CD4-positive, alpha-beta T cell (primary cell): ENCODE measurements at regions not wholly inside any gene's neighbourhood (a gene's known extent, or its start where the extent isn't known, plus 50 kb on each side); places are given as distances from the start of the nearest gene placed in this dataset.

Experiments used
- ATAC-seq: fragments of 200-7000 bp; cut with Tn5 transposase; one replicate; pipeline ENCODE4 v1.10.0; 2022; ENCODE audit warnings: mild to moderate bottlenecking; ENCODE audit not compliant: poor library complexity
- CTCF ChIA-PET: fragments of 350-600 bp; sonication (Branson Sonifier 250); formaldehyde crosslinking; loops from one replicate; lab custom pipeline; 2021; ENCODE audit warnings: antibody characterized with exemption, inconsistent platforms; lab: Charles Lee
- POLR2A ChIA-PET: fragments of 350-600 bp; sonication (Branson Sonifier 250); formaldehyde crosslinking; loops from one replicate; lab custom pipeline; 2021; ENCODE audit warnings: antibody characterized with exemption, inconsistent platforms; lab: Charles Lee
- DNase-seq, 14 experiments: peaks; one replicate each; pipeline ENCODE4 v3.0.0-alpha.2; 2013 to 2020; ENCODE audit warnings: mixed read lengths in 2 of 14
- H3K27ac ChIP-seq, 2 donors: one replicate each; pipeline versions ENCODE4 v1.5.1 to v1.7.0; 2013; ENCODE audit warnings: low read length in 2 of 2, low read depth in 1 of 2, mild to moderate bottlenecking in 1 of 2
- H3K27me3 ChIP-seq, 2 experiments: 1 replicate in 1 of 2; 2 replicates in 1 of 2; pipeline versions ENCODE4 v1.6.1 to v1.7.0; 2013; ENCODE audit warnings: low read length in 2 of 2, control low read depth in 1 of 2, mild to moderate bottlenecking in 1 of 2, moderate library complexity in 1 of 2; ENCODE audit not compliant: insufficient read depth in 2 of 2, control insufficient read depth in 1 of 2
- H3K36me3 ChIP-seq: one replicate; pipeline ENCODE4 v1.6.1; 2013; ENCODE audit warnings: low read length, control low read depth; ENCODE audit not compliant: insufficient read depth
- H3K4me1 ChIP-seq: one replicate; pipeline ENCODE4 v1.6.1; 2013; ENCODE audit warnings: low read length, control low read depth; ENCODE audit not compliant: insufficient read depth
- H3K4me3 ChIP-seq: one replicate; pipeline ENCODE4 v1.5.1; 2013; ENCODE audit warnings: mild to moderate bottlenecking, low read length, moderate library complexity
- H3K9me3 ChIP-seq, 2 experiments: 1 replicate in 1 of 2; 2 replicates in 1 of 2; pipeline versions ENCODE4 v1.6.1 to v1.7.0; 2013; ENCODE audit warnings: low read length in 2 of 2, mild to moderate bottlenecking in 2 of 2, control low read depth in 1 of 2, moderate library complexity in 1 of 2; ENCODE audit not compliant: control insufficient read depth in 1 of 2, insufficient read depth in 1 of 2
- H3K27ac Mint-ChIP-seq: one replicate; pipeline ENCODE4 v1.8.0; 2020; ENCODE audit warnings: mixed read lengths
- H3K27me3 Mint-ChIP-seq: one replicate; pipeline ENCODE4 v1.8.0; 2021; ENCODE audit warnings: mixed read lengths
- H3K36me3 Mint-ChIP-seq: one replicate; pipeline ENCODE4 v1.8.0; 2021; ENCODE audit warnings: low read depth, mixed read lengths
- H3K4me1 Mint-ChIP-seq: one replicate; pipeline ENCODE4 v1.8.0; 2021; ENCODE audit warnings: low read depth, mixed read lengths
- H3K4me3 Mint-ChIP-seq: one replicate; pipeline ENCODE4 v1.8.0; 2020; ENCODE audit warnings: mild to moderate bottlenecking, mixed read lengths
- H3K9me3 Mint-ChIP-seq: one replicate; pipeline ENCODE4 v1.8.0; 2020; ENCODE audit warnings: mixed read lengths
- intact Hi-C, 2 experiments: fragments of 100-400 bp; cut with DNase I in 1 of 2; cut with micrococcal nuclease in 1 of 2; formaldehyde crosslinking; loops; one replicate each; pipeline versions ENCODE4 v1.15.1 to v1.9.0; 2023 to 2025; cut with DNase I, micrococcal nuclease
- TF ChIP-seq, protein P1 (sequence below): fragments of 200-600 bp; IDR thresholded peaks from one replicate; pipeline ENCODE4 v1.8.0; 2022; ENCODE audit warnings: antibody characterized with exemption, mild to moderate bottlenecking

DNA sequence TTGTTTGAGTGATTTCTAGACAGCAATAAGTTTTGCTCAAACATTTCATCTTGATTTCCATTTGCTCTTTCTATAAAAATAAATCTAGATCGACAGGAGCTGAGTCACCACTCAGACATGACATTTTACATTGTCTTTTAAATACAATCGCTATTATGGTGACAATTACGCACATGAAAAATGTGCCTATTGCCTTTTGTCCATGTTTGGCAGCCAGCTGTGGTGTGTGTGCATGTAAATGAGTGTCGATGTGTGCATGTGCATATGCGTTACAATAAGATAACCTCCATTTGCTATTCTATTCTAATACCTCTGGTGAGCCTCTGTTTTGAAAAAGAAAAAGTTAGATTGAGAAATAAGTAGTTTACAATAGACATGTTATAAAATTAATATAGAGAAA lies 89.7 kb upstream of the GRM7 start:
- Mint-ChIP-seq H3K27me3 (no peaks in the 10 kb centered on the region), H3K4me3 (no peak overlapping the region), H3K36me3 (no peaks in the 10 kb centered on the region), H3K9me3 (no peaks in the 10 kb centered on the region), H3K4me1 (no peaks in the 10 kb centered on the region), H3K27ac (no peak overlapping the region)
- CTCF ChIA-PET: no interaction called here
- ATAC-seq (no peak), DNase-seq (no peak)
- POLR2A ChIA-PET: no interaction called here
- peaks cover 0 to 9% of the 10 kb centered on the region in 2 experiments for H3K9me3 ChIP-seq
- no peak overlapping the region for H3K27ac ChIP-seq
- TF ChIP-seq, protein P1, sequence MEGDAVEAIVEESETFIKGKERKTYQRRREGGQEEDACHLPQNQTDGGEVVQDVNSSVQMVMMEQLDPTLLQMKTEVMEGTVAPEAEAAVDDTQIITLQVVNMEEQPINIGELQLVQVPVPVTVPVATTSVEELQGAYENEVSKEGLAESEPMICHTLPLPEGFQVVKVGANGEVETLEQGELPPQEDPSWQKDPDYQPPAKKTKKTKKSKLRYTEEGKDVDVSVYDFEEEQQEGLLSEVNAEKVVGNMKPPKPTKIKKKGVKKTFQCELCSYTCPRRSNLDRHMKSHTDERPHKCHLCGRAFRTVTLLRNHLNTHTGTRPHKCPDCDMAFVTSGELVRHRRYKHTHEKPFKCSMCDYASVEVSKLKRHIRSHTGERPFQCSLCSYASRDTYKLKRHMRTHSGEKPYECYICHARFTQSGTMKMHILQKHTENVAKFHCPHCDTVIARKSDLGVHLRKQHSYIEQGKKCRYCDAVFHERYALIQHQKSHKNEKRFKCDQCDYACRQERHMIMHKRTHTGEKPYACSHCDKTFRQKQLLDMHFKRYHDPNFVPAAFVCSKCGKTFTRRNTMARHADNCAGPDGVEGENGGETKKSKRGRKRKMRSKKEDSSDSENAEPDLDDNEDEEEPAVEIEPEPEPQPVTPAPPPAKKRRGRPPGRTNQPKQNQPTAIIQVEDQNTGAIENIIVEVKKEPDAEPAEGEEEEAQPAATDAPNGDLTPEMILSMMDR: no peak
- H3K27me3 ChIP-seq: no peaks in the 10 kb centered on the region
- no peaks in the 10 kb centered on the region for H3K4me1 ChIP-seq
- intact Hi-C loops: no loop called here
- no peaks in the 10 kb centered on the region for H3K36me3 ChIP-seq
- H3K4me3 ChIP-seq: no peak overlapping the region

DNA sequence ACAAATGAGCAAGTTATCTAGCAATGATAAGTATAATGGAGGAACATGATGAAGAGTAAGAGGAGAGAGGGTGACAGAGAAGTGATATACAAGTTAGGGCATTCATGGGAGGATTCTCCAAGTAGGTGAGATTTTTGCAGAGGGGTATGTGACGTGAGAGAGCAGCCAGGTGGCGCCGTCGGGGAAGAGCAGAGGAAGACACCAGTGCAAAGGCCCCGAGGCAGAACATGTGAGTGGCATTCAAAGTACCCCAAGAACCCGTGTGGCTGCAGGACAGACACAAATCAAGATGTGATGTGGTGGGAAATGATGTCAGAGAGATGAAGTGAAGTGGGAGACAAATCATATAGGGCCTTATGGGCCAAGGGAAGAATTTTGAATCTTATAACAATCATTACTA lies 81.8 kb upstream of the GRM7 start:
- Histone ChIP-seq H3K27me3 (no peaks in the 10 kb centered on the region), H3K9me3 (peaks cover 0 to 7% of the 10 kb centered on the region in 2 experiments), H3K27ac (no peak overlapping the region), H3K36me3 (no peaks in the 10 kb centered on the region), H3K4me1 (no peaks in the 10 kb centered on the region), H3K4me3 (no peak overlapping the region)
- Mint-ChIP-seq H3K36me3 (no peaks in the 10 kb centered on the region), H3K27ac (no peak overlapping the region), H3K4me3 (no peak overlapping the region), H3K4me1 (no peaks in the 10 kb centered on the region), H3K9me3 (peaks cover 2% of the 10 kb centered on the region), H3K27me3 (peaks cover 4% of the 10 kb centered on the region)
- DNase-seq (no peak), ATAC-seq (no peak)
- TF ChIP-seq, protein P1: no peak
- intact Hi-C loops: no loop called here
- ChIA-PET POLR2A (no interaction called here), CTCF (no interaction called here)

DNA sequence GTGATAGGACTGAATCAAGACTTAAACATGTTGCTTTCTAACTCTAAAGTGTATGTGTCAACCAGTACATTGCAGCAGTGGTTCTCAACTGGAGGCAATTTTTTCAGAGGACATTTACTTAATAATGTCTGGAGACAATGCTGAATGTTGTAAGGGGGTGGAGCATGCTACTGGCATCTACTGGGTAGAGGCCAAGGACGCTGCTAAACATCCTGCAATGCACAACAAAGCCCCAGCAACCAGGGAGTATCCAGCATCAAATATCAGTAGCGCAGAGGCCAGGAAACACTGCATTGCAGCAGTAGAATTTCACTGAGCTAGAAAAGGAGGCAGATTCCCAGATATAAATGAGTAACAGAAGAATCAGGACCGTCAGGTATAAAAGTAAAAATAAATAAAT lies 79.8 kb upstream of the GRM7 start:
- Histone ChIP-seq H3K4me1 (no peaks in the 10 kb centered on the region), H3K4me3 (no peak overlapping the region), H3K27me3 (no peaks in the 10 kb centered on the region), H3K36me3 (no peaks in the 10 kb centered on the region), H3K27ac (no peak overlapping the region), H3K9me3 (peaks cover 0 to 3% of the 10 kb centered on the region in 2 experiments)
- H3K36me3 Mint-ChIP-seq: no peaks in the 10 kb centered on the region
- ChIA-PET CTCF (no interaction called here), POLR2A (no interaction called here)
- H3K4me3 Mint-ChIP-seq: no peak overlapping the region
- intact Hi-C loops: no loop called here
- ATAC-seq: no peak
- H3K27me3 Mint-ChIP-seq: peaks cover 4% of the 10 kb centered on the region
- H3K27ac Mint-ChIP-seq: no peak overlapping the region
- H3K9me3 Mint-ChIP-seq: peaks cover 2% of the 10 kb centered on the region
- no peaks in the 10 kb centered on the region for H3K4me1 Mint-ChIP-seq
- no peak for DNase-seq
- TF ChIP-seq, protein P1: no peak
